H1 (cell line): ENCODE measurements at regions not wholly inside any gene's neighbourhood (a gene's known extent, or its start where the extent isn't known, plus 50 kb on each side); places are given as distances from the start of the nearest gene placed in this dataset.

Experiments
- CTCF ChIA-PET: fragments of 300-600 bp; sonication (Branson Sonifier 250); formaldehyde crosslinking; loops from one replicate; lab custom pipeline; 2021; ENCODE audit not compliant: partially characterized antibody; lab: Charles Lee
- POLR2A ChIA-PET: fragments of 300-600 bp; sonication (Branson Sonifier 250); formaldehyde crosslinking; loops from one replicate; lab custom pipeline; 2021; ENCODE audit warnings: inconsistent platforms; ENCODE audit not compliant: partially characterized antibody; lab: Charles Lee
- DNase-seq, 2 experiments: peaks; one replicate each; pipeline versions ENCODE4 v3.0.0 to v3.0.0-alpha.2; 2010 to 2022; ENCODE audit warnings: low spot score in 2 of 2, low read depth in 1 of 2, mixed read lengths in 1 of 2
- FAIRE-seq: peaks from 2 replicates; lab custom pipeline; 2011; peaks lifted over from hg19 to GRCh38; lab: Jason Lieb, UNC
- H2AFZ ChIP-seq: 2 replicates; pipeline ENCODE4 v1.8.1; 2012; ENCODE audit warnings: low read length, inconsistent platforms
- H2AK5ac ChIP-seq: 2 replicates; pipeline ENCODE4 v1.6.1; 2013; ENCODE audit warnings: low read depth, low read length
- H2BK120ac ChIP-seq: replicated peaks from 2 replicates; pipeline ENCODE3; 2013; ENCODE audit warnings: low read depth, low read length, inconsistent platforms
- H2BK12ac ChIP-seq: 2 replicates; pipeline ENCODE4 v1.6.1; 2013; ENCODE audit warnings: low read depth, low read length
- H2BK15ac ChIP-seq: 2 replicates; pipeline ENCODE4 v1.6.1; 2013; ENCODE audit warnings: low read length
- H2BK20ac ChIP-seq: 2 replicates; pipeline ENCODE4 v1.6.1; 2013; ENCODE audit warnings: low read length
- H2BK5ac ChIP-seq: 2 replicates; pipeline ENCODE4 v1.6.1; 2013; ENCODE audit warnings: low read depth, low read length
- H3K14ac ChIP-seq: 2 replicates; pipeline ENCODE4 v1.6.1; 2013; ENCODE audit warnings: inconsistent platforms; ENCODE audit not compliant: insufficient read length
- H3K18ac ChIP-seq: 2 replicates; pipeline ENCODE4 v1.6.1; 2013; ENCODE audit warnings: low read length; ENCODE audit errors: extremely low read depth
- H3K23ac ChIP-seq: 2 replicates; pipeline ENCODE4 v1.6.1; 2013; ENCODE audit warnings: inconsistent platforms; ENCODE audit not compliant: insufficient read length
- H3K23me2 ChIP-seq: 2 replicates; pipeline ENCODE4 v1.6.1; 2013; ENCODE audit warnings: low read depth, low read length
- H3K27ac ChIP-seq: 2 replicates; pipeline ENCODE4 v1.6.1; 2011; ENCODE audit warnings: low read depth, low read length, inconsistent platforms
- H3K27me3 ChIP-seq, 4 experiments: replicated peaks in 1 of 4; 1 replicate in 1 of 4; 2 replicates in 3 of 4; pipeline versions ENCODE4 v1.6.1 to v1.8.1; 2011 to 2013; ENCODE audit warnings: low read length in 3 of 4, mild to moderate bottlenecking in 3 of 4, inconsistent platforms in 2 of 4, mixed read lengths in 2 of 4, moderate library complexity in 1 of 4; ENCODE audit not compliant: control insufficient read depth in 3 of 4, insufficient read depth in 3 of 4; ENCODE audit errors: extremely low read depth in 1 of 4
- H3K36me3 ChIP-seq, 4 experiments: 2 replicates each; pipeline versions ENCODE4 v1.6.1 to v1.8.1; 2011 to 2013; ENCODE audit warnings: mild to moderate bottlenecking in 4 of 4, low read length in 3 of 4, moderate library complexity in 2 of 4, control low read depth in 1 of 4, inconsistent platforms in 1 of 4; ENCODE audit not compliant: insufficient read depth in 4 of 4, control insufficient read depth in 2 of 4
- H3K4ac ChIP-seq: replicated peaks from 2 replicates; pipeline ENCODE3; 2013; ENCODE audit warnings: low read length, low read depth, mixed read lengths, inconsistent platforms; ENCODE audit not compliant: insufficient read length
- H3K4me1 ChIP-seq, 4 experiments: replicated peaks in 1 of 4; 1 replicate in 1 of 4; 2 replicates in 3 of 4; pipeline versions ENCODE4 v1.6.1 to v1.8.1; 2011 to 2013; ENCODE audit warnings: low read length in 3 of 4, inconsistent platforms in 2 of 4, mixed read lengths in 1 of 4; ENCODE audit not compliant: insufficient read depth in 4 of 4, control insufficient read depth in 3 of 4
- H3K4me2 ChIP-seq, 2 experiments: 2 replicates each; pipeline versions ENCODE4 v1.6.1 to v1.8.1; 2011 to 2013; ENCODE audit warnings: low read depth in 2 of 2, low read length in 2 of 2, control low read depth in 1 of 2, inconsistent platforms in 1 of 2, mild to moderate bottlenecking in 1 of 2; ENCODE audit not compliant: insufficient read depth in 1 of 2
- H3K4me3 ChIP-seq, 4 experiments: fragments of 200-600, 300-600 bp in 1 of 4; sonication (generic), shearing (Covaris generic), sonication (Bioruptor Twin) in 1 of 4; 2 replicates each; pipeline versions ENCODE4 v1.5.1 to v1.8.1; 2011 to 2016; ENCODE audit warnings: low read length in 4 of 4, low read depth in 3 of 4, control low read depth in 2 of 4, inconsistent platforms in 2 of 4, mild to moderate bottlenecking in 2 of 4, mixed read lengths in 1 of 4, moderate library complexity in 1 of 4; ENCODE audit not compliant: insufficient read depth in 2 of 4; ENCODE audit errors: extremely low read depth in 1 of 4
- H3K56ac ChIP-seq: replicated peaks from 2 replicates; pipeline ENCODE3; 2013; ENCODE audit warnings: low read depth, mild to moderate bottlenecking, mixed read lengths, low read length, inconsistent platforms; ENCODE audit not compliant: insufficient read length
- H3K79me1 ChIP-seq: 2 replicates; pipeline ENCODE4 v1.6.1; 2013; ENCODE audit warnings: low read depth, low read length, control low read depth
- H3K79me2 ChIP-seq, 2 experiments: 2 replicates each; pipeline versions ENCODE4 v1.6.1 to v1.8.1; 2012 to 2013; ENCODE audit warnings: low read length in 2 of 2, mild to moderate bottlenecking in 2 of 2, inconsistent platforms in 1 of 2; ENCODE audit not compliant: insufficient read depth in 2 of 2, control insufficient read depth in 1 of 2
- H3K9ac ChIP-seq, 4 experiments: replicated peaks in 1 of 4; 1 replicate in 1 of 4; 2 replicates in 3 of 4; pipeline versions ENCODE4 v1.6.1 to v1.8.1; 2011 to 2013; ENCODE audit warnings: low read depth in 3 of 4, low read length in 3 of 4, control low read depth in 2 of 4, mild to moderate bottlenecking in 2 of 4, moderate library complexity in 2 of 4, inconsistent platforms in 1 of 4; ENCODE audit errors: extremely low read depth in 1 of 4
- H3K9me3 ChIP-seq, 2 experiments: 2 replicates each; pipeline versions ENCODE4 v1.6.1 to v1.8.1; 2012 to 2013; ENCODE audit warnings: mild to moderate bottlenecking in 2 of 2, moderate library complexity in 2 of 2, control low read depth in 1 of 2, inconsistent platforms in 1 of 2, low read depth in 1 of 2, low read length in 1 of 2, mixed read lengths in 1 of 2; ENCODE audit not compliant: insufficient read depth in 2 of 2
- H4K20me1 ChIP-seq, 2 experiments: replicated peaks in 1 of 2; 2 replicates each; pipeline versions ENCODE3 to v1.8.1; 2011 to 2013; ENCODE audit warnings: inconsistent platforms in 2 of 2, low read length in 2 of 2, mild to moderate bottlenecking in 1 of 2; ENCODE audit not compliant: insufficient read depth in 2 of 2, control insufficient read depth in 1 of 2
- H4K5ac ChIP-seq: 2 replicates; pipeline ENCODE4 v1.6.1; 2013; ENCODE audit warnings: low read length, low read depth, mixed read lengths, inconsistent platforms; ENCODE audit not compliant: insufficient read length
- H4K8ac ChIP-seq: 2 replicates; pipeline ENCODE4 v1.8.0; 2013; ENCODE audit warnings: mild to moderate bottlenecking, moderate library complexity, low read length, inconsistent platforms; ENCODE audit not compliant: insufficient read depth; ENCODE audit errors: extremely low read depth
- H4K91ac ChIP-seq: replicated peaks from 2 replicates; pipeline ENCODE3; 2013; ENCODE audit warnings: low read length, mixed read lengths, inconsistent platforms; ENCODE audit not compliant: insufficient read length
- BCL11A ChIP-seq, 2 experiments: IDR thresholded peaks; one replicate each; pipeline ENCODE4 v1.6.1; 2011; ENCODE audit warnings: low read depth in 2 of 2, low read length in 2 of 2, mild to moderate bottlenecking in 2 of 2
- CHD1 ChIP-seq: IDR thresholded peaks from 2 replicates; pipeline ENCODE4 v1.6.1; 2012; ENCODE audit warnings: low read depth, low read length, improper control_type of control experiment
- HDAC6 ChIP-seq: IDR thresholded peaks from one replicate; pipeline ENCODE4 v1.7.1; 2012; ENCODE audit warnings: low read depth, mild to moderate bottlenecking, inconsistent platforms, low read length, moderate library complexity
- RAD21 ChIP-seq, 2 experiments: IDR thresholded peaks in 1 of 2; conservative IDR thresholded peaks in 1 of 2; 2 replicates each; pipeline ENCODE4 v1.6.1; 2011; ENCODE audit warnings: low read depth in 2 of 2, low read length in 2 of 2, improper control_type of control experiment in 1 of 2, inconsistent platforms in 1 of 2, mild to moderate bottlenecking in 1 of 2, moderate library complexity in 1 of 2
- SRF ChIP-seq: IDR thresholded peaks from 2 replicates; pipeline ENCODE4 v1.6.1; 2011; ENCODE audit warnings: mild to moderate bottlenecking, low read depth, low read length, moderate library complexity
- TEAD4 ChIP-seq: IDR thresholded peaks from 2 replicates; pipeline ENCODE4 v1.6.1; 2012; ENCODE audit warnings: low read depth, low read length, inconsistent platforms, mixed read lengths
- WGBS, 2 experiments: shearing (Covaris generic) in 1 of 2; methylation state at CpG; one replicate each; pipeline versions ENCODE4 v1.1.6 to v1.1.7; 2013 to 2015; ENCODE audit warnings: low lambda C conversion rate in 2 of 2, mixed read lengths in 2 of 2, inconsistent platforms in 1 of 2, low coverage in 1 of 2, missing lambda C conversion rate in 1 of 2; ENCODE audit not compliant: insufficient replicate concordance in 2 of 2, insufficient coverage in 1 of 2, insufficient read length in 1 of 2; ENCODE audit errors: extremely low coverage in 1 of 2, missing lambda C conversion rate in 1 of 2; 5-methylcytosine and 5-hydroxymethylcytosine counted together

GRCh38 chr13:27699952-27700351 lies 78.3 kb downstream of the POLR1D start:
- Histone ChIP-seq H3K4me1 (no peaks in the 10 kb centered on the region), H4K91ac (no peak overlapping the region), H3K79me2 (no peaks in the 10 kb centered on the region), H3K4me3 (no peak overlapping the region), H4K8ac (no peak overlapping the region), H2BK15ac (no peak overlapping the region), H3K4ac (no peak overlapping the region), H3K56ac (no peak overlapping the region), H2AK5ac (no peak overlapping the region), H3K27me3 (no peaks in the 10 kb centered on the region), H2BK120ac (no peak overlapping the region), H3K36me3 (no peaks in the 10 kb centered on the region), H3K9me3 (no peaks in the 10 kb centered on the region; a peak in 1 of 4 replicates), H3K79me1 (no peaks in the 10 kb centered on the region), H3K27ac (no peak overlapping the region), H2AFZ (no peak overlapping the region), H3K4me2 (no peak overlapping the region), H4K20me1 (no peaks in the 10 kb centered on the region), H4K5ac (no peak overlapping the region), H3K14ac (no peak overlapping the region), H3K23ac (no peak overlapping the region), H2BK20ac (no peak overlapping the region), H3K18ac (no peak overlapping the region), H3K9ac (no peak overlapping the region), H2BK12ac (no peak overlapping the region), H3K23me2 (no peaks in the 10 kb centered on the region), H2BK5ac (no peak overlapping the region)
- WGBS, 2 experiments: 72% methylated on average over 4 of the region's 4 CpGs; no CpG with 5 or more reads in 1 of the 2 experiments
- TF ChIP-seq CHD1 (no peak), SRF (no peak), RAD21 (IDR thresholded peaks at IDR 0.05 in 1 of 2, conservative IDR thresholded peaks at IDR 0.05 in 1 of 2; ENCODE audit: low read depth in 2 of 2, low read length in 2 of 2) (no peak), TEAD4 (no peak), BCL11A (IDR thresholded peaks at IDR 0.05; ENCODE audit: low read depth in 2 of 2, low read length in 2 of 2) (no peak), HDAC6 (no peak)
- ChIA-PET POLR2A (no interaction called here), CTCF (no interaction called here)
- FAIRE-seq: no peak
- DNase-seq: no peak
